HepG2 (cell line): ENCODE measurements at regions not wholly inside any gene's neighbourhood (a gene's known extent, or its start where the extent isn't known, plus 50 kb on each side); places are given as distances from the start of the nearest gene placed in this dataset.

Experiments
- ATAC-seq: fragments of 200-7000 bp; cut with Tn5 transposase; 3 replicates; pipeline ENCODE4 v1.9.1; 2020; ENCODE audit warnings: mild to moderate bottlenecking, moderate library complexity
- BruUV-seq: library from RNA; stranded (reverse); fragments of 400-500 nt; replicated peaks from 2 replicates; lab custom pipeline; 2021; lab: Mats Ljungman, UMichigan
- CTCF ChIA-PET: fragments of 300-600 bp; formaldehyde crosslinking; extraction: SDS; loops from one replicate; lab custom pipeline; 2021; ENCODE audit warnings: low total read pairs, inconsistent platforms, low intra/inter-chr PET ratio; lab: Yijun Ruan, JAX
- POLR2A ChIA-PET: fragments of 350-600 bp; sonication (Branson Sonifier 250); formaldehyde crosslinking; loops from one replicate; lab custom pipeline; 2020; ENCODE audit warnings: antibody characterized with exemption, inconsistent platforms; lab: Yijun Ruan, JAX
- DNase-seq: peaks from one replicate; pipeline ENCODE4 v3.0.0-alpha.2; 2015; ENCODE audit warnings: low spot score
- FAIRE-seq: peaks from 3 replicates; lab custom pipeline; 2011; peaks lifted over from hg19 to GRCh38; lab: Jason Lieb, UNC
- H2AFZ ChIP-seq: one replicate; pipeline ENCODE4 v1.6.1; 2011; ENCODE audit warnings: low read length, inconsistent platforms
- H3K27ac ChIP-seq: fragments of 300-600 bp; 3 replicates; pipeline ENCODE4 v1.8.0; 2011; ENCODE audit warnings: mixed run types, mild to moderate bottlenecking, mixed read lengths, low read length, inconsistent platforms; ENCODE audit not compliant: insufficient read depth; ENCODE audit errors: extremely low read length
- H3K27me3 ChIP-seq, 2 experiments: fragments of 200-600 bp in 1 of 2; 2 replicates in 1 of 2; 3 replicates in 1 of 2; pipeline versions ENCODE4 v1.6.0 to v1.8.0; 2011; ENCODE audit warnings: low read length in 2 of 2, mild to moderate bottlenecking in 2 of 2, moderate library complexity in 2 of 2, inconsistent platforms in 1 of 2; ENCODE audit not compliant: insufficient read depth in 2 of 2, control insufficient read depth in 1 of 2
- H3K36me3 ChIP-seq, 2 experiments: fragments of 200-600 bp in 1 of 2; replicated peaks in 1 of 2; 2 replicates in 1 of 2; 3 replicates in 1 of 2; pipeline versions ENCODE4 v1.5.1 to v1.8.0; 2011; ENCODE audit warnings: low read length in 2 of 2, inconsistent platforms in 1 of 2; ENCODE audit not compliant: insufficient read depth in 2 of 2, control insufficient read depth in 1 of 2
- H3K4me1 ChIP-seq: 2 replicates; pipeline ENCODE4 v1.5.1; 2012; ENCODE audit warnings: low read length, inconsistent platforms; ENCODE audit not compliant: insufficient read depth
- H3K4me2 ChIP-seq: 2 replicates; pipeline ENCODE4 v1.6.0; 2011; ENCODE audit warnings: low read depth, low read length, inconsistent platforms
- H3K4me3 ChIP-seq, 3 experiments: fragments of 200-600 bp in 1 of 3; sonication (generic), shearing (Covaris generic) in 1 of 3; replicated peaks in 1 of 3; 2 replicates each; pipeline ENCODE4 v1.5.1; 2011 to 2016; ENCODE audit warnings: low read length in 3 of 3, inconsistent platforms in 2 of 3, low read depth in 2 of 3, mild to moderate bottlenecking in 2 of 3, control low read depth in 1 of 3, mixed read lengths in 1 of 3; ENCODE audit not compliant: insufficient read depth in 1 of 3
- H3K79me2 ChIP-seq: one replicate; pipeline ENCODE4 v1.6.1; 2011; ENCODE audit warnings: low read length, inconsistent platforms; ENCODE audit not compliant: insufficient read depth
- H3K9ac ChIP-seq: 2 replicates; pipeline ENCODE4 v1.6.0; 2011; ENCODE audit warnings: mild to moderate bottlenecking, low read depth, low read length, inconsistent platforms; ENCODE audit not compliant: insufficient read depth
- H3K9me3 ChIP-seq: 2 replicates; pipeline ENCODE4 v1.5.1; 2012; ENCODE audit warnings: mild to moderate bottlenecking, low read length
- H4K20me1 ChIP-seq: 2 replicates; pipeline ENCODE4 v1.6.0; 2011; ENCODE audit warnings: inconsistent platforms, mild to moderate bottlenecking, low read length, moderate library complexity; ENCODE audit not compliant: insufficient read depth
- KDM5B ChIP-seq: sonication (generic); formaldehyde crosslinking; IDR thresholded peaks from 2 replicates; pipeline ENCODE4 v1.4.0; 2020; ENCODE audit warnings: missing genetic modification reagents, mild to moderate bottlenecking, borderline replicate concordance
- ZNF317 ChIP-seq: sonication (generic); formaldehyde crosslinking; IDR thresholded peaks from 2 replicates; pipeline ENCODE4 v1.5.0; 2020; ENCODE audit warnings: mild to moderate bottlenecking, missing genetic modification reagents
- ZNF512B ChIP-seq: sonication (generic); formaldehyde crosslinking; IDR thresholded peaks from 2 replicates; pipeline ENCODE4 v1.5.1; 2020; ENCODE audit warnings: missing genetic modification reagents, mild to moderate bottlenecking, borderline replicate concordance
- ZNF761 ChIP-seq: sonication (generic); formaldehyde crosslinking; conservative IDR thresholded peaks from 2 replicates; pipeline ENCODE4 v1.4.0; 2020; ENCODE audit warnings: mild to moderate bottlenecking, missing genetic modification reagents
- WGBS: methylation state at CpG from one replicate; pipeline ENCODE4 v1.1.6; 2017; ENCODE audit warnings: low lambda C conversion rate; 5-methylcytosine and 5-hydroxymethylcytosine counted together
- in situ Hi-C: cut with HindIII; loops from 2 replicates; pipeline ENCODE4 v1.10.0; 2017; ENCODE audit warnings: low pct_unique_long_range_greater_than_20kb; ENCODE audit not compliant: extremely low pct_ligation_motif_present
- intact Hi-C: fragments of 100-400 bp; cut with micrococcal nuclease; formaldehyde crosslinking; loops from one replicate; pipeline ENCODE4 v1.10.0; 2022; ENCODE audit not compliant: unreplicated experiment

GRCh38 chr3:147038481-147038880 lies 367.9 kb downstream of the ZIC4 start:
- DNase-seq (no peak), ATAC-seq (no peak), FAIRE-seq (no peak)
- H3K27me3 ChIP-seq = no peaks in the 10 kb centered on the region
- in situ Hi-C loops (no loop called here), intact Hi-C loops (no loop called here)
- H3K4me3 ChIP-seq = no peak overlapping the region
- H3K27ac ChIP-seq = no peak overlapping the region
- no peak overlapping the region for H3K9ac ChIP-seq
- no peaks in the 10 kb centered on the region for H3K79me2 ChIP-seq
- no peaks in the 10 kb centered on the region for H3K4me1 ChIP-seq
- no peak for TF ChIP-seq ZNF512B (CRISPR knock-in tag)
- H3K36me3 ChIP-seq = no peaks in the 10 kb centered on the region
- H3K4me2 ChIP-seq = no peak overlapping the region
- ChIA-PET CTCF (no interaction called here), POLR2A (no interaction called here)
- no TSS peak for BruUV-seq
- H4K20me1 ChIP-seq = no peaks in the 10 kb centered on the region
- H2AFZ ChIP-seq = no peak overlapping the region
- WGBS = 0% methylated on average over 1 of the region's 1 CpG
- peaks cover 15% of the 10 kb centered on the region for H3K9me3 ChIP-seq

- no peaks in the 10 kb centered on the region for H3K36me3 ChIP-seq
- no peak overlapping the region for H3K27ac ChIP-seq
- H3K9me3 ChIP-seq = peaks cover 15% of the 10 kb centered on the region
- H3K4me1 ChIP-seq = no peaks in the 10 kb centered on the region
- in situ Hi-C loops (no loop called here), intact Hi-C loops (no loop called here)
- no peak overlapping the region for H3K4me3 ChIP-seq
- H2AFZ ChIP-seq = no peak overlapping the region
- ATAC-seq = no peak
- CTCF ChIA-PET = no interaction called here
- H3K9ac ChIP-seq = no peak overlapping the region
- H3K79me2 ChIP-seq = no peaks in the 10 kb centered on the region
- no peak for DNase-seq
- no peak for FAIRE-seq
- TF ChIP-seq ZNF761 (no peak), KDM5B (CRISPR knock-in tag) (no peak), ZNF317 (peak; percentile 95)
- TF ChIP-seq, all 625 proteins: peak for 1
- H4K20me1 ChIP-seq = no peaks in the 10 kb centered on the region
- H3K4me2 ChIP-seq = no peak overlapping the region
- BruUV-seq = no TSS peak
- 2% methylated on average over 3 of the region's 3 CpGs for WGBS
- POLR2A ChIA-PET = no interaction called here
- no peaks in the 10 kb centered on the region for H3K27me3 ChIP-seq
Observed at GRCh38 chr3:147034359-147034758, 372.0 kb downstream of the ZIC4 start.
